ENCODE measurements at regions not wholly inside any gene's neighbourhood (a gene's known extent, or its start where the extent isn't known, plus 50 kb on each side); places are given as distances from the start of the nearest gene placed in this dataset.

- no peaks in the 10 kb centered on the region for H3K27me3 ChIP-seq (ENCODE audit: insufficient read depth, low read depth, low read length)
- H3K9me2 ChIP-seq (ENCODE audit: insufficient read depth, low read length) = no peaks in the 10 kb centered on the region
- no peak overlapping the region for H2AFZ ChIP-seq (ENCODE audit: low read depth, low read length)
- no peaks in the 10 kb centered on the region for H3K36me3 ChIP-seq (ENCODE audit: insufficient read depth, low read length)
- no peak overlapping the region for H3K4me2 ChIP-seq (ENCODE audit: low read length)
- TF ChIP-seq MXI1 (conservative IDR thresholded peaks at IDR 0.05; ENCODE audit: poor library complexity, severe bottlenecking) (no peak), TAF1 (IDR thresholded peaks at IDR 0.05; ENCODE audit: low read depth) (no peak), EZH2 (IDR thresholded peaks at IDR 0.05; ENCODE audit: borderline replicate concordance, insufficient read depth, low read length, poor library complexity, severe bottlenecking) (no peak), POLR2AphosphoS5 (IDR thresholded peaks at IDR 0.05) (no peak), RAD21 (conservative IDR thresholded peaks at IDR 0.05) (no peak), EP300 (conservative IDR thresholded peaks at IDR 0.05; ENCODE audit: poor library complexity, severe bottlenecking) (no peak), CTCF (IDR thresholded peaks at IDR 0.05; ENCODE audit: poor library complexity, severe bottlenecking) (no peak), SMC3 (conservative IDR thresholded peaks at IDR 0.05; ENCODE audit: poor library complexity) (no peak), REST (IDR thresholded peaks at IDR 0.05; ENCODE audit: borderline replicate concordance) (no peak)
- no peaks in the 10 kb centered on the region for H3K79me2 ChIP-seq (replicated peaks; ENCODE audit: insufficient read depth, low read length)
- H3K9ac ChIP-seq (ENCODE audit: low read length) = no peak overlapping the region
- no peaks in the 10 kb centered on the region for H4K20me1 ChIP-seq (ENCODE audit: insufficient read depth)
- H3K9me3 ChIP-seq (ENCODE audit: low read length) = no peaks in the 10 kb centered on the region
- H3F3A ChIP-seq (ENCODE audit: insufficient read depth, low read length, poor library complexity, severe bottlenecking) = no peaks in the 10 kb centered on the region
- H3K27ac ChIP-seq (ENCODE audit: low read length) = no peak overlapping the region
- H3K4me3 ChIP-seq (ENCODE audit: low read length) = no peak overlapping the region
Observed at GRCh38 chr4:111636961-111637585, 508.2 kb upstream of the FAM241A start.

GRCh38 chr4:111639120-111639690 lies 506.0 kb upstream of the FAM241A start:
- H2AFZ ChIP-seq (ENCODE audit: low read depth, low read length) = no peak overlapping the region
- H3F3A ChIP-seq (ENCODE audit: insufficient read depth, low read length, poor library complexity, severe bottlenecking) = no peaks in the 10 kb centered on the region
- H4K20me1 ChIP-seq (ENCODE audit: insufficient read depth) = no peaks in the 10 kb centered on the region
- no peaks in the 10 kb centered on the region for H3K9me3 ChIP-seq (ENCODE audit: low read length)
- no peaks in the 10 kb centered on the region for H3K9me2 ChIP-seq (ENCODE audit: insufficient read depth, low read length)
- H3K27ac ChIP-seq (ENCODE audit: low read length) = no peak overlapping the region
- H3K9ac ChIP-seq (ENCODE audit: low read length) = no peak overlapping the region
- TF ChIP-seq RAD21 (conservative IDR thresholded peaks at IDR 0.05) (no peak), MXI1 (conservative IDR thresholded peaks at IDR 0.05; ENCODE audit: poor library complexity, severe bottlenecking) (no peak), EP300 (conservative IDR thresholded peaks at IDR 0.05; ENCODE audit: poor library complexity, severe bottlenecking) (no peak)
- H3K4me2 ChIP-seq (ENCODE audit: low read length) = no peak overlapping the region
- no peaks in the 10 kb centered on the region for H3K36me3 ChIP-seq (ENCODE audit: insufficient read depth, low read length)
- H3K79me2 ChIP-seq (replicated peaks; ENCODE audit: insufficient read depth, low read length) = no peaks in the 10 kb centered on the region
- H3K27me3 ChIP-seq (ENCODE audit: insufficient read depth, low read depth, low read length) = no peaks in the 10 kb centered on the region
- H3K4me3 ChIP-seq (ENCODE audit: low read length) = no peak overlapping the region
